ENCODE measurements at regions not wholly inside any gene's neighbourhood (a gene's known extent, or its start where the extent isn't known, plus 50 kb on each side); places are given as distances from the start of the nearest gene placed in this dataset.

- TF ChIP-seq CTCF (tag by site-specific recombination; IDR thresholded peaks at IDR 0.05), result no peak
- no peak for TF ChIP-seq ZSCAN5A (tag by site-specific recombination; IDR thresholded peaks at IDR 0.05)
- no peak for TF ChIP-seq PATZ1 (tag by site-specific recombination; IDR thresholded peaks at IDR 0.05)
- TF ChIP-seq YY1 (tag by site-specific recombination; IDR thresholded peaks at IDR 0.05), result no peak
- TF ChIP-seq SP3 (tag by site-specific recombination; IDR thresholded peaks at IDR 0.05), result no peak
- TF ChIP-seq ZNF133 (tag by site-specific recombination; IDR thresholded peaks at IDR 0.05), result no peak
- TF ChIP-seq MEIS1 (CRISPR knock-in tag; IDR thresholded peaks at IDR 0.05; ENCODE audit: borderline replicate concordance), result no peak
- TF ChIP-seq ZNF830 (tag by site-specific recombination; IDR thresholded peaks at IDR 0.05; ENCODE audit: low read depth), result no peak
- no peak for TF ChIP-seq ZNF362 (tag by site-specific recombination; IDR thresholded peaks at IDR 0.05)
- no peak for TF ChIP-seq ZBTB1 (tag by site-specific recombination; IDR thresholded peaks at IDR 0.05)
- no peak for TF ChIP-seq ZNF155 (tag by site-specific recombination; IDR thresholded peaks at IDR 0.05)
These were observed 1427.0 kb upstream of the MIR17HG start for GRCh38 chr13:89920461-89920860.

Measured in HEK293 (cell line).